Stimulated activated CD4-positive, alpha-beta T cell treated with anti-CD3 and anti-CD28 coated beads, Interleukin-2, amount 100 ng/mL, for 48 hours (primary cell): ENCODE measurements at regions not wholly inside any gene's neighbourhood (a gene's known extent, or its start where the extent isn't known, plus 50 kb on each side); places are given as distances from the start of the nearest gene placed in this dataset.
"Not testable (repeated sequence)": the region's sequence is repeated elsewhere in the genome, so short reads cannot be mapped to it uniquely, and the experiment has no call there.

Experiments
- DNase-seq, 2 donors: peaks; one replicate each; pipeline ENCODE4 v3.0.0-alpha.2; 2020

- no peak for DNase-seq
Measured at GRCh38 chr6:19562468-19562867, 274.7 kb upstream of the ID4 start.

GRCh38 chr6:19569563-19569962 lies 267.6 kb upstream of the ID4 start:
- DNase-seq = no peak

- DNase-seq = no peak
Measured at GRCh38 chr6:19571176-19571575, 266.0 kb upstream of the ID4 start.

GRCh38 chr6:19578481-19578880 lies 258.7 kb upstream of the ID4 start:
- no peak for DNase-seq

GRCh38 chr6:19584207-19584606 lies 253.0 kb upstream of the ID4 start:
- not testable (repeated sequence) for DNase-seq

- no peak for DNase-seq
Measured at GRCh38 chr6:19587238-19587942, 249.8 kb upstream of the ID4 start.

GRCh38 chr6:19590501-19591131 lies 246.6 kb upstream of the ID4 start:
- DNase-seq = no peak

GRCh38 chr6:19597809-19598320 lies 239.3 kb upstream of the ID4 start:
- DNase-seq = no peak

GRCh38 chr6:19599796-19600464 lies 237.2 kb upstream of the ID4 start:
- DNase-seq = no peak

GRCh38 chr6:19602434-19603013 lies 234.6 kb upstream of the ID4 start:
- DNase-seq = no peak

GRCh38 chr6:19603721-19604120 lies 233.4 kb upstream of the ID4 start:
- DNase-seq = no peak

GRCh38 chr6:19605624-19606023 lies 231.5 kb upstream of the ID4 start:
- no peak for DNase-seq

- no peak for DNase-seq
Measured at GRCh38 chr6:19608546-19608945, 228.6 kb upstream of the ID4 start.

- no peak for DNase-seq
Measured at GRCh38 chr6:19609972-19610641, 227.1 kb upstream of the ID4 start.

GRCh38 chr6:19612672-19613466 lies 224.3 kb upstream of the ID4 start:
- DNase-seq = not testable (repeated sequence)

- DNase-seq = no peak
Measured at GRCh38 chr6:19613678-19614077, 223.5 kb upstream of the ID4 start.

GRCh38 chr6:19616022-19616421 lies 221.1 kb upstream of the ID4 start:
- no peak for DNase-seq

- DNase-seq = no peak
Measured at GRCh38 chr6:19632230-19632629, 204.9 kb upstream of the ID4 start.

- DNase-seq = no peak
Measured at GRCh38 chr6:19632786-19633185, 204.4 kb upstream of the ID4 start.

- DNase-seq = no peak
Measured at GRCh38 chr6:19635728-19636127, 201.4 kb upstream of the ID4 start.

GRCh38 chr6:19637010-19637409 lies 200.2 kb upstream of the ID4 start:
- no peak for DNase-seq

- no peak for DNase-seq
Measured at GRCh38 chr6:19638931-19639330, 198.2 kb upstream of the ID4 start.
